ENCODE measurements at regions not wholly inside any gene's neighbourhood (a gene's known extent, or its start where the extent isn't known, plus 50 kb on each side); places are given as distances from the start of the nearest gene placed in this dataset.

- Histone ChIP-seq H3K4me1 (ENCODE audit: insufficient read depth, low read length, poor library complexity, severe bottlenecking) (no peaks in the 10 kb centered on the region), H3K36me3 (ENCODE audit: insufficient read depth, low read length, poor library complexity, severe bottlenecking) (no peaks in the 10 kb centered on the region), H3K9me3 (ENCODE audit: low read depth, low read length, poor library complexity, severe bottlenecking) (no peaks in the 10 kb centered on the region), H3K4me3 (ENCODE audit: low read depth, low read length, poor library complexity, severe bottlenecking) (no peak overlapping the region), H3K27me3 (replicated peaks; ENCODE audit: insufficient read depth, low read depth, low read length, poor library complexity) (peaks cover 7% of the 10 kb centered on the region), H3K27ac (ENCODE audit: low read depth, low read length, poor library complexity, severe bottlenecking) (no peak overlapping the region)
- BruUV-seq (replicated peaks): no TSS peak
- DNase-seq (ENCODE audit: low spot score): no peak
- TF ChIP-seq, protein P1, sequence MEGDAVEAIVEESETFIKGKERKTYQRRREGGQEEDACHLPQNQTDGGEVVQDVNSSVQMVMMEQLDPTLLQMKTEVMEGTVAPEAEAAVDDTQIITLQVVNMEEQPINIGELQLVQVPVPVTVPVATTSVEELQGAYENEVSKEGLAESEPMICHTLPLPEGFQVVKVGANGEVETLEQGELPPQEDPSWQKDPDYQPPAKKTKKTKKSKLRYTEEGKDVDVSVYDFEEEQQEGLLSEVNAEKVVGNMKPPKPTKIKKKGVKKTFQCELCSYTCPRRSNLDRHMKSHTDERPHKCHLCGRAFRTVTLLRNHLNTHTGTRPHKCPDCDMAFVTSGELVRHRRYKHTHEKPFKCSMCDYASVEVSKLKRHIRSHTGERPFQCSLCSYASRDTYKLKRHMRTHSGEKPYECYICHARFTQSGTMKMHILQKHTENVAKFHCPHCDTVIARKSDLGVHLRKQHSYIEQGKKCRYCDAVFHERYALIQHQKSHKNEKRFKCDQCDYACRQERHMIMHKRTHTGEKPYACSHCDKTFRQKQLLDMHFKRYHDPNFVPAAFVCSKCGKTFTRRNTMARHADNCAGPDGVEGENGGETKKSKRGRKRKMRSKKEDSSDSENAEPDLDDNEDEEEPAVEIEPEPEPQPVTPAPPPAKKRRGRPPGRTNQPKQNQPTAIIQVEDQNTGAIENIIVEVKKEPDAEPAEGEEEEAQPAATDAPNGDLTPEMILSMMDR (conservative IDR thresholded peaks at IDR 0.05; ENCODE audit: low read depth, low read length): no peak
- TF ChIP-seq EZH2 (IDR thresholded peaks at IDR 0.05; ENCODE audit: borderline replicate concordance, low read depth, low read length, poor library complexity, severe bottlenecking): no peak
- intact Hi-C loops (cut with micrococcal nuclease; ENCODE audit: unreplicated experiment): no loop called here
- POLR2A ChIA-PET (ENCODE audit: low non-redundant PET): no interaction called here
- CTCF ChIA-PET: no interaction called here
Measured at GRCh38 chr18:21960189-21960588, 209.2 kb upstream of the GATA6 start.

DNA sequence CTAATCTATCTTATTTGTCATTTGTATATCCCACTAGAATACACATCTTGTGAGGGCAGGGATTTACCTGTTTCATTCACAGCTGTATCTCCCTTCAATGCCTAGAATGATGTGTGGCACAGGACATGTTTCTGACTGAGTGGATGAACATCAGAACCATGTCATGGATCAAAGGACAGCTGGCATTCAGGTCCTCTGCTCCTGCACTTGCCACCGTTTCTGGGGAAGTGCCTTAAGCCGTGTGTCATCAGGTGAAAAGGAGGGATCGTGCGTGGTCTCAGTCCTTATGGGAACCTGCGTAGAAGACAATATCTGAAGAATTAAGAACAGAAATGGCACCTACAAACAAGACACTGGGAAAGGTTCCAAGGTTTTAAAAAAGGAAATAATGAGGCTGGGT, 206.1 kb upstream of the GATA6 start:
- Histone ChIP-seq H3K36me3 (ENCODE audit: insufficient read depth, low read length, poor library complexity, severe bottlenecking) (no peaks in the 10 kb centered on the region), H3K4me1 (ENCODE audit: insufficient read depth, low read length, poor library complexity, severe bottlenecking) (no peaks in the 10 kb centered on the region), H3K9me3 (ENCODE audit: low read depth, low read length, poor library complexity, severe bottlenecking) (no peaks in the 10 kb centered on the region), H3K4me3 (ENCODE audit: low read depth, low read length, poor library complexity, severe bottlenecking) (no peak overlapping the region), H3K27me3 (replicated peaks; ENCODE audit: insufficient read depth, low read depth, low read length, poor library complexity) (peaks cover 7% of the 10 kb centered on the region), H3K27ac (ENCODE audit: low read depth, low read length, poor library complexity, severe bottlenecking) (no peak overlapping the region)
- DNase-seq (ENCODE audit: low spot score): no peak
- TF ChIP-seq EZH2 (IDR thresholded peaks at IDR 0.05; ENCODE audit: borderline replicate concordance, low read depth, low read length, poor library complexity, severe bottlenecking): no peak
- TF ChIP-seq, protein P1 (conservative IDR thresholded peaks at IDR 0.05; ENCODE audit: low read depth, low read length): no peak
- BruUV-seq (replicated peaks): no TSS peak
- intact Hi-C loops (cut with micrococcal nuclease; ENCODE audit: unreplicated experiment): no loop called here
- ChIA-PET CTCF (no interaction called here), POLR2A (ENCODE audit: low non-redundant PET) (no interaction called here)

DNA sequence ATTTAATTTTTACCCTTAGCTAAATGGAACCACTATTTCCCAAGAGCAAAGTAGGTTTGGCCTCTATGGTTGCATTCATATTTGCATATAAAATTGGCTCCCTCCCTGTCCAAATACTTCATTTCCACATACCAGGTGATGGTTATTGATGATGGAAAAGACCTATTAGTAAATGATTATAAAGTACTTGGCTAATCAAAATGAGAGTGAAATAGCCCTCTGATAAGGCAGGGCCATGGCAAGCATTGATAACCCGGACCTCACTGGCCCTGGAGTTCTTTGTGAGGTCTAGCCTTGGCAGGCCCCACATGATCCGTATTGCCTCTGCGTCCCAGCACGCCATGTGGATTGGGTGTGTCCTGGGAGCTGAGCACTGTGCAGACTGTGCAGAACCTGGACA, 201.1 kb upstream of the GATA6 start:
- no peaks in the 10 kb centered on the region for H3K9me3 ChIP-seq (ENCODE audit: low read depth, low read length, poor library complexity, severe bottlenecking)
- H3K4me3 ChIP-seq (ENCODE audit: low read depth, low read length, poor library complexity, severe bottlenecking): no peak overlapping the region
- no peak for DNase-seq (ENCODE audit: low spot score)
- H3K27me3 ChIP-seq (replicated peaks; ENCODE audit: insufficient read depth, low read depth, low read length, poor library complexity): no peaks in the 10 kb centered on the region
- no peak overlapping the region for H3K27ac ChIP-seq (ENCODE audit: low read depth, low read length, poor library complexity, severe bottlenecking)
- H3K36me3 ChIP-seq (ENCODE audit: insufficient read depth, low read length, poor library complexity, severe bottlenecking): no peaks in the 10 kb centered on the region
- POLR2A ChIA-PET (ENCODE audit: low non-redundant PET): no interaction called here
- no TSS peak for BruUV-seq (replicated peaks)
- intact Hi-C loops (cut with micrococcal nuclease; ENCODE audit: unreplicated experiment): no loop called here
- CTCF ChIA-PET: no interaction called here
- TF ChIP-seq, protein P1 (conservative IDR thresholded peaks at IDR 0.05; ENCODE audit: low read depth, low read length): no peak
- TF ChIP-seq EZH2 (IDR thresholded peaks at IDR 0.05; ENCODE audit: borderline replicate concordance, low read depth, low read length, poor library complexity, severe bottlenecking): no peak
- H3K4me1 ChIP-seq (ENCODE audit: insufficient read depth, low read length, poor library complexity, severe bottlenecking): no peaks in the 10 kb centered on the region

All from A673 (cell line).